ENCODE measurements at regions not wholly inside any gene's neighbourhood (a gene's known extent, or its start where the extent isn't known, plus 50 kb on each side); places are given as distances from the start of the nearest gene placed in this dataset.

DNA sequence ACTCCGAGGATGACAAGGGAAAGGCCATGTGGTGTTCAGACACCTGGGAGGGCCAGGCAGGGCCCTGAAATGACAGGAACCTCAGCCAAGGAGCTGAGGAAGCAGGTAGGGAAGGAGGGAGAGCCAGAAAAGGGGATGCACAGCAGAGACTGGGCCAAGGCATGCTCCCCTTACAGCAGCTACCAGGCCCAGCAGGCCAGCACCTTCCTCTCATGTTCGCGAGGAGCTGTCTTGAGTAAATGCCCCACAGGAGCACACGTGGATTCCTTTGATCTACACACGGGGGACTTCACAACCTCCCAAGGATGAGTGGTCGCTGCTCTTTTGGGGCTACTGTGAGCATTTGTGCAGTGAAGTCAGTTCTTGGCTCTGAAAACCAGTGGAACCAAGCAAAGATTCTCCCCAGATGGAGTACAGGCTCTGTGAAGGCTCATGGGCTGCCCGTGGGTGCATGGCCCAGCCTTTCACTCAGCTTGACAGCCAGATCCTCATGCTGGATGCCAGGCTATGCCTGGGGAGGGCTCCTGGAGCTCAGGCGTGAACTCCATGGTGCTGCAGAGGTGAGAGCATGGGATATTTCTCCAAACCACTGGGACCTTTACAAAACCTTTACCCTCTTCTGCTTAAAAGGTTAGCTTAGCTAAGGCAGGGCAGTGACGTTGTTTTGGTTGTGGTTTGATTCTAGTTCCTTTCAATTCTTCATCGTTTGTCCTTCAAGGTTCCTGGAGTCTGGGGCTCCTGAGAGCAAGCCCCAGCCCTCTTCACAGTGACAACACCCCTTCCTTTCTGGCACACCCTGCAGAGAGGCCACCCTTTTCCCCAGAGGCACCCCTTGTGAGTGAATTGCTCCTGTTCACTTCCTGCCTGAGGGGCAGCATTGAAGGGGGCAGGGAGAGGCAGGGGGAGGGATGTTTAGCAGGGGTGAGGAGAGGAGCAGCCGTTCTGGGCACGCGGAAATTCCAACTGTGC lies 74.2 kb upstream of the ZPBP start:
- Histone ChIP-seq H3K9ac (ENCODE audit: low read length) (peak overlapping the region; percentile 42), H3K4me3 (ENCODE audit: low read length) (peak overlapping the region; percentile 11; the same call in 1 of the 2 replicates), H3K4me1 (ENCODE audit: low read length) (peaks cover 32% of the 10 kb centered on the region), H3K27me3 (ENCODE audit: low read depth, low read length) (no peaks in the 10 kb centered on the region), H4K20me1 (ENCODE audit: insufficient read depth, low read length) (no peaks in the 10 kb centered on the region), H2AFZ (ENCODE audit: low read depth, low read length) (peak overlapping the region; percentile 95), H3K27ac (ENCODE audit: low read length) (peak overlapping the region; percentile 43), H3K9me3 (ENCODE audit: insufficient read depth, low read length) (no peaks in the 10 kb centered on the region), H3K4me2 (ENCODE audit: low read length) (peak overlapping the region; percentile 48), H3K36me3 (replicated peaks; ENCODE audit: low read depth, low read length) (no peaks in the 10 kb centered on the region), H3K79me2 (ENCODE audit: low read length) (no peaks in the 10 kb centered on the region)
- TF ChIP-seq CTCF (IDR thresholded peaks at IDR 0.05; ENCODE audit: low read depth, low read length) (no peak), EZH2phosphoT487 (IDR thresholded peaks at IDR 0.05; ENCODE audit: low read depth) (no peak)

- no peak overlapping the region for H3K27ac ChIP-seq (ENCODE audit: low read length)
- H3K79me2 ChIP-seq (ENCODE audit: low read length): no peaks in the 10 kb centered on the region
- no peak overlapping the region for H3K4me2 ChIP-seq (ENCODE audit: low read length)
- no peaks in the 10 kb centered on the region for H3K27me3 ChIP-seq (ENCODE audit: low read depth, low read length)
- no peak overlapping the region for H2AFZ ChIP-seq (ENCODE audit: low read depth, low read length)
- H3K4me1 ChIP-seq (ENCODE audit: low read length): peaks cover 30% of the 10 kb centered on the region
- H3K4me3 ChIP-seq (ENCODE audit: low read length): no peak overlapping the region
- no peaks in the 10 kb centered on the region for H4K20me1 ChIP-seq (ENCODE audit: insufficient read depth, low read length)
- H3K36me3 ChIP-seq (replicated peaks; ENCODE audit: low read depth, low read length): no peaks in the 10 kb centered on the region
- no peak for TF ChIP-seq EZH2phosphoT487 (IDR thresholded peaks at IDR 0.05; ENCODE audit: low read depth)
- H3K9ac ChIP-seq (ENCODE audit: low read length): no peak overlapping the region
- no peaks in the 10 kb centered on the region for H3K9me3 ChIP-seq (ENCODE audit: insufficient read depth, low read length)
Measured at GRCh38 chr7:50164559-50165170, 71.6 kb upstream of the ZPBP start.

DNA sequence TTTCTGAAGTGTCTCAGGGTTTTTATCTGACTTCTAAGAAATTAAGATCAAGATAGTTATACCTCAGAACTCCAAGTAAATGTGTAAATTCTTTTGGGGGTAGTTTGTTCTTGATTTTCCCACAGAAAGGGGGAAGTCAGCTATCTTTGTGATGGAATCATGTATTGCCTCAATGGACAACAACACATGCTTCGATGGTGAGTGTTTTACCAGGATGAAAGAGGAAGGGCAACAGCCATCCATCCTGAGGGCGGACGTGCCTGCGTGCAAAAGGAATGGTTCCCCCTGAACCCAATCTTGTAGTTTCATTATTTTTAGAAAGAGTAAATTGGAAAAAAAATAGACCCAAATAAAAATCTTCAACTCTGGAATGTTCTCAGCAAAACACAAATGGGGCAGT lies 67.2 kb upstream of the ZPBP start:
- Histone ChIP-seq H3K4me2 (ENCODE audit: low read length) (no peak overlapping the region), H3K4me3 (ENCODE audit: low read length) (no peak overlapping the region), H3K27ac (ENCODE audit: low read length) (no peak overlapping the region), H3K36me3 (replicated peaks; ENCODE audit: low read depth, low read length) (no peaks in the 10 kb centered on the region), H3K79me2 (ENCODE audit: low read length) (no peaks in the 10 kb centered on the region), H3K9ac (ENCODE audit: low read length) (no peak overlapping the region), H3K9me3 (ENCODE audit: insufficient read depth, low read length) (no peaks in the 10 kb centered on the region), H2AFZ (ENCODE audit: low read depth, low read length) (no peak overlapping the region), H3K4me1 (ENCODE audit: low read length) (peaks cover 18% of the 10 kb centered on the region), H3K27me3 (ENCODE audit: low read depth, low read length) (no peaks in the 10 kb centered on the region), H4K20me1 (ENCODE audit: insufficient read depth, low read length) (no peaks in the 10 kb centered on the region)
- TF ChIP-seq CTCF (IDR thresholded peaks at IDR 0.05; ENCODE audit: low read depth, low read length) (no peak), EZH2phosphoT487 (IDR thresholded peaks at IDR 0.05; ENCODE audit: low read depth) (no peak)

GRCh38 chr7:50159154-50159553 lies 66.1 kb upstream of the ZPBP start:
- no peaks in the 10 kb centered on the region for H3K79me2 ChIP-seq (ENCODE audit: low read length)
- H4K20me1 ChIP-seq (ENCODE audit: insufficient read depth, low read length): no peaks in the 10 kb centered on the region
- H3K4me2 ChIP-seq (ENCODE audit: low read length): no peak overlapping the region
- no peaks in the 10 kb centered on the region for H3K27me3 ChIP-seq (ENCODE audit: low read depth, low read length)
- no peak overlapping the region for H2AFZ ChIP-seq (ENCODE audit: low read depth, low read length)
- no peak overlapping the region for H3K27ac ChIP-seq (ENCODE audit: low read length)
- H3K36me3 ChIP-seq (replicated peaks; ENCODE audit: low read depth, low read length): no peaks in the 10 kb centered on the region
- no peak overlapping the region for H3K9ac ChIP-seq (ENCODE audit: low read length)
- no peaks in the 10 kb centered on the region for H3K9me3 ChIP-seq (ENCODE audit: insufficient read depth, low read length)
- peaks cover 18% of the 10 kb centered on the region for H3K4me1 ChIP-seq (ENCODE audit: low read length)
- H3K4me3 ChIP-seq (ENCODE audit: low read length): no peak overlapping the region
- TF ChIP-seq EZH2phosphoT487 (IDR thresholded peaks at IDR 0.05; ENCODE audit: low read depth) (no peak), CTCF (IDR thresholded peaks at IDR 0.05; ENCODE audit: low read depth, low read length) (no peak)

All from OCI-LY3 (cell line).